Neural cell (in vitro differentiated cells): ENCODE measurements at regions not wholly inside any gene's neighbourhood (a gene's known extent, or its start where the extent isn't known, plus 50 kb on each side); places are given as distances from the start of the nearest gene placed in this dataset.
"Not testable (repeated sequence)": the region's sequence is repeated elsewhere in the genome, so short reads cannot be mapped to it uniquely, and the experiment has no call there.

ENCODE experiments used
- CTCF ChIP-seq: fragments of 450-650 bp; IDR thresholded peaks from 2 replicates; pipeline ENCODE4 v1.5.1; 2014; ENCODE audit warnings: antibody characterized with exemption, mild to moderate bottlenecking, moderate library complexity; ENCODE audit not compliant: poor library complexity, severe bottlenecking
- EP300 ChIP-seq: fragments of 450-650 bp; conservative IDR thresholded peaks from 2 replicates; pipeline ENCODE4 v1.6.1; 2014; ENCODE audit warnings: antibody characterized with exemption, mild to moderate bottlenecking, moderate library complexity; ENCODE audit not compliant: poor library complexity, severe bottlenecking
- EZH2 ChIP-seq: fragments of 200-600, 300-800 bp; shearing (Covaris generic), sonication (generic); IDR thresholded peaks from 2 replicates; pipeline ENCODE4 v1.6.1; 2014; ENCODE audit warnings: antibody characterized with exemption, low read length, borderline replicate concordance, mild to moderate bottlenecking; ENCODE audit not compliant: insufficient read depth, poor library complexity, severe bottlenecking

- not testable (repeated sequence) for TF ChIP-seq CTCF, EZH2, EP300
These were observed 140.0 kb upstream of the OLIG3 start for GRCh38 chr6:137634177-137634576.
